H9 (cell line): ENCODE measurements at regions not wholly inside any gene's neighbourhood (a gene's known extent, or its start where the extent isn't known, plus 50 kb on each side); places are given as distances from the start of the nearest gene placed in this dataset.

Experiments
- DNase-seq: peaks from one replicate; pipeline ENCODE4 v3.0.0-alpha.2; 2017
- H2AFZ ChIP-seq: one replicate; pipeline ENCODE4 v1.6.1; 2013; ENCODE audit warnings: mild to moderate bottlenecking, low read length, control low read depth, moderate library complexity
- H2AK5ac ChIP-seq: 2 replicates; pipeline ENCODE4 v1.6.1; 2013; ENCODE audit warnings: low read length, control low read depth, mixed read lengths; ENCODE audit not compliant: insufficient read length
- H2BK120ac ChIP-seq: one replicate; pipeline ENCODE4 v1.6.1; 2013; ENCODE audit warnings: low read depth, mild to moderate bottlenecking, low read length, control low read depth, inconsistent platforms; ENCODE audit not compliant: poor library complexity, severe bottlenecking
- H2BK12ac ChIP-seq: 2 replicates; pipeline ENCODE4 v1.6.1; 2013; ENCODE audit warnings: low read length, control low read depth, mixed read lengths, low read depth; ENCODE audit not compliant: insufficient read length
- H2BK15ac ChIP-seq: 2 replicates; pipeline ENCODE4 v1.6.1; 2013; ENCODE audit warnings: low read depth, low read length, control low read depth
- H2BK20ac ChIP-seq: one replicate; pipeline ENCODE4 v1.6.1; 2013; ENCODE audit warnings: low read depth, mild to moderate bottlenecking, low read length, control low read depth, inconsistent platforms; ENCODE audit not compliant: poor library complexity, severe bottlenecking
- H2BK5ac ChIP-seq: 2 replicates; pipeline ENCODE4 v1.6.1; 2013; ENCODE audit warnings: low read length, control low read depth, mixed read lengths; ENCODE audit not compliant: insufficient read length
- H3K14ac ChIP-seq: 2 replicates; pipeline ENCODE4 v1.6.1; 2013; ENCODE audit warnings: low read length, control low read depth; ENCODE audit not compliant: insufficient read depth
- H3K18ac ChIP-seq: 2 replicates; pipeline ENCODE4 v1.6.1; 2013; ENCODE audit warnings: low read depth, mild to moderate bottlenecking, mixed read lengths, low read length, control low read depth; ENCODE audit not compliant: insufficient read length
- H3K23ac ChIP-seq: 2 replicates; pipeline ENCODE4 v1.6.1; 2013; ENCODE audit warnings: low read length, control low read depth, mixed read lengths, low read depth; ENCODE audit not compliant: insufficient read length
- H3K23me2 ChIP-seq: 2 replicates; pipeline ENCODE4 v1.6.1; 2013; ENCODE audit warnings: low read depth, mild to moderate bottlenecking, mixed read lengths, low read length, control low read depth; ENCODE audit not compliant: insufficient read length, poor library complexity, severe bottlenecking
- H3K27ac ChIP-seq: 2 replicates; pipeline ENCODE4 v1.5.1; 2013; ENCODE audit warnings: low read length, control low read depth, mixed read lengths, low read depth; ENCODE audit not compliant: insufficient read length
- H3K27me3 ChIP-seq: 2 replicates; pipeline ENCODE4 v1.6.1; 2013; ENCODE audit warnings: low read length, control low read depth, inconsistent platforms; ENCODE audit not compliant: insufficient read depth
- H3K4ac ChIP-seq: 2 replicates; pipeline ENCODE4 v1.6.1; 2013; ENCODE audit warnings: low read depth, mild to moderate bottlenecking, control low read depth, inconsistent platforms, low read length, moderate library complexity
- H3K4me1 ChIP-seq: 2 replicates; pipeline ENCODE4 v1.6.1; 2013; ENCODE audit warnings: low read length, control low read depth, inconsistent platforms; ENCODE audit not compliant: insufficient read depth
- H3K4me2 ChIP-seq: 2 replicates; pipeline ENCODE4 v1.6.1; 2013; ENCODE audit warnings: low read length, control low read depth, mixed read lengths; ENCODE audit not compliant: insufficient read length, insufficient read depth
- H3K56ac ChIP-seq: 2 replicates; pipeline ENCODE4 v1.6.1; 2013; ENCODE audit warnings: low read depth, mild to moderate bottlenecking, mixed read lengths, low read length, control low read depth; ENCODE audit not compliant: insufficient read length
- H3K79me1 ChIP-seq: 2 replicates; pipeline ENCODE4 v1.6.1; 2013; ENCODE audit warnings: low read depth, mild to moderate bottlenecking, moderate library complexity, low read length, control low read depth, inconsistent platforms; ENCODE audit not compliant: insufficient read depth, poor library complexity, severe bottlenecking
- H3K79me2 ChIP-seq: 2 replicates; pipeline ENCODE4 v1.6.1; 2013; ENCODE audit warnings: low read length, control low read depth, inconsistent platforms; ENCODE audit not compliant: insufficient read depth
- H3K9ac ChIP-seq: 2 replicates; pipeline ENCODE4 v1.6.1; 2013; ENCODE audit warnings: low read length, control low read depth, mixed read lengths; ENCODE audit not compliant: insufficient read length; ENCODE audit errors: extremely low read depth
- H3K9me3 ChIP-seq: one replicate; pipeline ENCODE4 v1.6.1; 2013; ENCODE audit warnings: low read depth, low read length, inconsistent platforms; ENCODE audit not compliant: control insufficient read depth
- H3T11ph ChIP-seq: one replicate; pipeline ENCODE4 v1.6.1; 2013; ENCODE audit warnings: mild to moderate bottlenecking, low read length, control low read depth, inconsistent platforms
- H4K20me1 ChIP-seq: one replicate; pipeline ENCODE4 v1.6.1; 2013; ENCODE audit not compliant: control insufficient read depth, insufficient read length, insufficient read depth
- H4K5ac ChIP-seq: 2 replicates; pipeline ENCODE4 v1.6.1; 2013; ENCODE audit warnings: low read depth, mild to moderate bottlenecking, mixed read lengths, low read length, control low read depth; ENCODE audit not compliant: insufficient read length
- H4K8ac ChIP-seq: replicated peaks from 2 replicates; pipeline ENCODE4 v1.6.1; 2013; ENCODE audit warnings: low read length, control low read depth, mixed read lengths, low read depth; ENCODE audit not compliant: insufficient read length
- H4K91ac ChIP-seq: 2 replicates; pipeline ENCODE4 v1.6.1; 2013; ENCODE audit warnings: low read depth, mild to moderate bottlenecking, moderate library complexity, mixed read lengths, low read length, control low read depth; ENCODE audit not compliant: insufficient read length
- H3K27ac Mint-ChIP-seq, 3 experiments: 2 replicates in 2 of 3; 3 replicates in 1 of 3; pipeline ENCODE4 v1.8.0; 2020 to 2021; ENCODE audit warnings: mixed read lengths in 3 of 3, mild to moderate bottlenecking in 1 of 3, moderate library complexity in 1 of 3
- H3K27me3 Mint-ChIP-seq: 2 replicates; pipeline ENCODE4 v1.8.0; 2021; ENCODE audit warnings: low read depth, mild to moderate bottlenecking, moderate library complexity, mixed read lengths
- H3K36me3 Mint-ChIP-seq, 3 experiments: 2 replicates in 2 of 3; 3 replicates in 1 of 3; pipeline ENCODE4 v1.8.0; 2020 to 2021; ENCODE audit warnings: low read depth in 3 of 3, mixed read lengths in 3 of 3; ENCODE audit not compliant: insufficient read depth in 1 of 3
- H3K4me1 Mint-ChIP-seq, 2 experiments: 2 replicates each; pipeline ENCODE4 v1.8.0; 2020; ENCODE audit warnings: mixed read lengths in 2 of 2
- H3K4me3 Mint-ChIP-seq, 2 experiments: 2 replicates in 1 of 2; 3 replicates in 1 of 2; pipeline ENCODE4 v1.8.0; 2020 to 2021; ENCODE audit warnings: mild to moderate bottlenecking in 2 of 2, mixed read lengths in 2 of 2, moderate library complexity in 1 of 2
- H3K9me3 Mint-ChIP-seq, 2 experiments: 2 replicates in 1 of 2; 3 replicates in 1 of 2; pipeline ENCODE4 v1.8.0; 2020; ENCODE audit warnings: mild to moderate bottlenecking in 2 of 2, mixed read lengths in 2 of 2, moderate library complexity in 1 of 2
- WGBS: extraction: QIAGEN DNeasy Blood & Tissue Kit; methylation state at CpG from one replicate; pipeline ENCODE4 v1.1.7; 2013; ENCODE audit warnings: missing lambda C conversion rate, low lambda C conversion rate, mixed read lengths; ENCODE audit not compliant: insufficient read length; ENCODE audit errors: extremely low coverage; 5-methylcytosine and 5-hydroxymethylcytosine counted together
- TF ChIP-seq, protein P1 (sequence below): fragments of 200-600 bp; sonication (generic); conservative IDR thresholded peaks from 3 replicates; pipeline ENCODE4 v1.8.0; 2021; ENCODE audit warnings: antibody characterized with exemption, mild to moderate bottlenecking

DNA sequence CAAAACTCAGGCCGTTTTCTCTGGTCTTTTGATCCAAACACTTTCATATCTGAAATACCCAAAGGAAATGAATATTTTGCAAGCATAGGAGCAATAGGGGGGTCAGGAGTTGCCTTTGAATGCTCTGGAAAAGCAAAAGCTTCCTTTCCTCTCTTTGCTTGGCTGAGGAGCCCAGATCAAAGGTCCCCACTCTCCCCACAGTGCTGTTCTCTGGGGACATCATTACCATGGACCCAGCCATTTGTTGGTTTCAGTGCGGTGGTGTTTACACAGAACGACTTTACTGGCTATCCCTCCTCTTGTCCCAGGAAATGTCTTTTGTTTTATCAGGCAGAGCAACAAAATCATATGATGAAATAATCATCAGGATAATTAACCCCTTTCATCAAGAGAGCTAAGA is 1089.1 kb downstream of the TBC1D22A start:
- no peak overlapping the region for H2BK20ac ChIP-seq
- H3K4ac ChIP-seq, result no peak overlapping the region
- no peak overlapping the region for H2BK15ac ChIP-seq
- no peaks in the 10 kb centered on the region for H4K20me1 ChIP-seq
- no peak overlapping the region for H2AFZ ChIP-seq
- no peak overlapping the region for H3K14ac ChIP-seq
- H4K8ac ChIP-seq, result no peak overlapping the region
- no peak overlapping the region for H2AK5ac ChIP-seq
- H3K9me3 ChIP-seq, result no peaks in the 10 kb centered on the region
- H3K4me2 ChIP-seq, result no peak overlapping the region
- H3K4me1 Mint-ChIP-seq, result peaks cover 0 to 4% of the 10 kb centered on the region in 2 experiments; a peak in 2 of 4 replicates
- no peaks in the 10 kb centered on the region for H3K27me3 ChIP-seq
- TF ChIP-seq, protein P1, sequence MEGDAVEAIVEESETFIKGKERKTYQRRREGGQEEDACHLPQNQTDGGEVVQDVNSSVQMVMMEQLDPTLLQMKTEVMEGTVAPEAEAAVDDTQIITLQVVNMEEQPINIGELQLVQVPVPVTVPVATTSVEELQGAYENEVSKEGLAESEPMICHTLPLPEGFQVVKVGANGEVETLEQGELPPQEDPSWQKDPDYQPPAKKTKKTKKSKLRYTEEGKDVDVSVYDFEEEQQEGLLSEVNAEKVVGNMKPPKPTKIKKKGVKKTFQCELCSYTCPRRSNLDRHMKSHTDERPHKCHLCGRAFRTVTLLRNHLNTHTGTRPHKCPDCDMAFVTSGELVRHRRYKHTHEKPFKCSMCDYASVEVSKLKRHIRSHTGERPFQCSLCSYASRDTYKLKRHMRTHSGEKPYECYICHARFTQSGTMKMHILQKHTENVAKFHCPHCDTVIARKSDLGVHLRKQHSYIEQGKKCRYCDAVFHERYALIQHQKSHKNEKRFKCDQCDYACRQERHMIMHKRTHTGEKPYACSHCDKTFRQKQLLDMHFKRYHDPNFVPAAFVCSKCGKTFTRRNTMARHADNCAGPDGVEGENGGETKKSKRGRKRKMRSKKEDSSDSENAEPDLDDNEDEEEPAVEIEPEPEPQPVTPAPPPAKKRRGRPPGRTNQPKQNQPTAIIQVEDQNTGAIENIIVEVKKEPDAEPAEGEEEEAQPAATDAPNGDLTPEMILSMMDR, result no peak
- H3T11ph ChIP-seq, result no peak overlapping the region
- no peak overlapping the region for H3K9ac ChIP-seq
- no peak overlapping the region for H4K5ac ChIP-seq
- no peaks in the 10 kb centered on the region for H3K79me1 ChIP-seq
- no peak overlapping the region for H3K4me3 Mint-ChIP-seq
- no peaks in the 10 kb centered on the region for H3K4me1 ChIP-seq
- no peak overlapping the region for H3K27ac ChIP-seq
- WGBS, result no CpG with 5 or more reads among the region's 3 CpGs
- no peak for DNase-seq
- no peak overlapping the region for H3K23ac ChIP-seq
- no peak overlapping the region for H3K18ac ChIP-seq
- no peak overlapping the region for H4K91ac ChIP-seq
- H2BK12ac ChIP-seq, result no peak overlapping the region
- no peak overlapping the region for H3K27ac Mint-ChIP-seq
- no peaks in the 10 kb centered on the region for H3K23me2 ChIP-seq
- no peak overlapping the region for H2BK5ac ChIP-seq
- no peak overlapping the region for H3K56ac ChIP-seq
- H2BK120ac ChIP-seq, result no peak overlapping the region
- H3K27me3 Mint-ChIP-seq, result peaks cover 12% of the 10 kb centered on the region
- H3K79me2 ChIP-seq, result no peaks in the 10 kb centered on the region
- peaks cover 0 to 5% (median 0%) of the 10 kb centered on the region in 3 experiments; a peak in 1 of 7 replicates for H3K36me3 Mint-ChIP-seq
- peaks cover 3 to 78% of the 10 kb centered on the region in 2 experiments; a peak in 3 of 5 replicates for H3K9me3 Mint-ChIP-seq
